HepG2 (cell line): ENCODE measurements at regions not wholly inside any gene's neighbourhood (a gene's known extent, or its start where the extent isn't known, plus 50 kb on each side); places are given as distances from the start of the nearest gene placed in this dataset.

Source experiments
- ATAC-seq: fragments of 200-7000 bp; cut with Tn5 transposase; 3 replicates; pipeline ENCODE4 v1.9.1; 2020; ENCODE audit warnings: mild to moderate bottlenecking, moderate library complexity
- BruUV-seq: library from RNA; stranded (reverse); fragments of 400-500 nt; replicated peaks from 2 replicates; lab custom pipeline; 2021; lab: Mats Ljungman, UMichigan
- CTCF ChIA-PET: fragments of 300-600 bp; formaldehyde crosslinking; extraction: SDS; loops from one replicate; lab custom pipeline; 2021; ENCODE audit warnings: low total read pairs, inconsistent platforms, low intra/inter-chr PET ratio; lab: Yijun Ruan, JAX
- POLR2A ChIA-PET: fragments of 350-600 bp; sonication (Branson Sonifier 250); formaldehyde crosslinking; loops from one replicate; lab custom pipeline; 2020; ENCODE audit warnings: antibody characterized with exemption, inconsistent platforms; lab: Yijun Ruan, JAX
- DNase-seq: peaks from one replicate; pipeline ENCODE4 v3.0.0-alpha.2; 2015; ENCODE audit warnings: low spot score
- FAIRE-seq: peaks from 3 replicates; lab custom pipeline; 2011; peaks lifted over from hg19 to GRCh38; lab: Jason Lieb, UNC
- H2AFZ ChIP-seq: one replicate; pipeline ENCODE4 v1.6.1; 2011; ENCODE audit warnings: low read length, inconsistent platforms
- H3K27ac ChIP-seq: fragments of 300-600 bp; 3 replicates; pipeline ENCODE4 v1.8.0; 2011; ENCODE audit warnings: mixed run types, mild to moderate bottlenecking, mixed read lengths, low read length, inconsistent platforms; ENCODE audit not compliant: insufficient read depth; ENCODE audit errors: extremely low read length
- H3K27me3 ChIP-seq, 2 experiments: fragments of 200-600 bp in 1 of 2; 2 replicates in 1 of 2; 3 replicates in 1 of 2; pipeline versions ENCODE4 v1.6.0 to v1.8.0; 2011; ENCODE audit warnings: low read length in 2 of 2, mild to moderate bottlenecking in 2 of 2, moderate library complexity in 2 of 2, inconsistent platforms in 1 of 2; ENCODE audit not compliant: insufficient read depth in 2 of 2, control insufficient read depth in 1 of 2
- H3K36me3 ChIP-seq, 2 experiments: fragments of 200-600 bp in 1 of 2; replicated peaks in 1 of 2; 2 replicates in 1 of 2; 3 replicates in 1 of 2; pipeline versions ENCODE4 v1.5.1 to v1.8.0; 2011; ENCODE audit warnings: low read length in 2 of 2, inconsistent platforms in 1 of 2; ENCODE audit not compliant: insufficient read depth in 2 of 2, control insufficient read depth in 1 of 2
- H3K4me1 ChIP-seq: 2 replicates; pipeline ENCODE4 v1.5.1; 2012; ENCODE audit warnings: low read length, inconsistent platforms; ENCODE audit not compliant: insufficient read depth
- H3K4me2 ChIP-seq: 2 replicates; pipeline ENCODE4 v1.6.0; 2011; ENCODE audit warnings: low read depth, low read length, inconsistent platforms
- H3K4me3 ChIP-seq, 3 experiments: fragments of 200-600 bp in 1 of 3; sonication (generic), shearing (Covaris generic) in 1 of 3; replicated peaks in 1 of 3; 2 replicates each; pipeline ENCODE4 v1.5.1; 2011 to 2016; ENCODE audit warnings: low read length in 3 of 3, inconsistent platforms in 2 of 3, low read depth in 2 of 3, mild to moderate bottlenecking in 2 of 3, control low read depth in 1 of 3, mixed read lengths in 1 of 3; ENCODE audit not compliant: insufficient read depth in 1 of 3
- H3K79me2 ChIP-seq: one replicate; pipeline ENCODE4 v1.6.1; 2011; ENCODE audit warnings: low read length, inconsistent platforms; ENCODE audit not compliant: insufficient read depth
- H3K9ac ChIP-seq: 2 replicates; pipeline ENCODE4 v1.6.0; 2011; ENCODE audit warnings: mild to moderate bottlenecking, low read depth, low read length, inconsistent platforms; ENCODE audit not compliant: insufficient read depth
- H3K9me3 ChIP-seq: 2 replicates; pipeline ENCODE4 v1.5.1; 2012; ENCODE audit warnings: mild to moderate bottlenecking, low read length
- H4K20me1 ChIP-seq: 2 replicates; pipeline ENCODE4 v1.6.0; 2011; ENCODE audit warnings: inconsistent platforms, mild to moderate bottlenecking, low read length, moderate library complexity; ENCODE audit not compliant: insufficient read depth
- AGO2 ChIP-seq: fragments of 200-400 bp; formaldehyde crosslinking; optimal IDR thresholded peaks from 2 replicates; pipeline ENCODE3; 2017; ENCODE audit warnings: mild to moderate bottlenecking, low read depth, low read length, moderate library complexity
- ISX ChIP-seq: sonication (generic); formaldehyde crosslinking; conservative IDR thresholded peaks from 2 replicates; pipeline ENCODE4 v1.5.0; 2020; ENCODE audit warnings: missing genetic modification reagents
- MEIS2 ChIP-seq: sonication (generic); formaldehyde crosslinking; IDR thresholded peaks from 2 replicates; pipeline ENCODE4 v1.9.0; 2021; ENCODE audit warnings: mild to moderate bottlenecking, missing genetic modification reagents
- RFXANK ChIP-seq: IDR thresholded peaks from 2 replicates; pipeline ENCODE4 v1.6.1; 2016
- TAF15 ChIP-seq: fragments of 200-400 bp; formaldehyde crosslinking; IDR thresholded peaks from one replicate; pipeline ENCODE4 v1.6.1; 2018; ENCODE audit warnings: mild to moderate bottlenecking, low read depth, low read length; ENCODE audit not compliant: poor library complexity, severe bottlenecking
- TBP ChIP-seq: sonication (generic); formaldehyde crosslinking; IDR thresholded peaks from 2 replicates; pipeline ENCODE4 v1.5.0; 2020; ENCODE audit warnings: missing genetic modification reagents
- XRCC5 ChIP-seq: fragments of 200-400 bp; formaldehyde crosslinking; optimal IDR thresholded peaks from 2 replicates; pipeline ENCODE3; 2017; ENCODE audit warnings: mild to moderate bottlenecking, low read length
- ZNF121 ChIP-seq: sonication (generic); formaldehyde crosslinking; IDR thresholded peaks from 2 replicates; pipeline ENCODE4 v1.5.0; 2020; ENCODE audit warnings: mild to moderate bottlenecking, missing genetic modification reagents
- ZNF17 ChIP-seq: sonication (generic); formaldehyde crosslinking; IDR thresholded peaks from 2 replicates; pipeline ENCODE4 v1.5.0; 2020; ENCODE audit warnings: mild to moderate bottlenecking, missing genetic modification reagents
- ZNF225 ChIP-seq: sonication (generic); formaldehyde crosslinking; IDR thresholded peaks from 2 replicates; pipeline ENCODE4 v1.4.0; 2020; ENCODE audit warnings: mild to moderate bottlenecking, missing genetic modification reagents
- ZNF577 ChIP-seq: sonication (generic); formaldehyde crosslinking; IDR thresholded peaks from 2 replicates; pipeline ENCODE4 v1.4.0; 2020; ENCODE audit warnings: mild to moderate bottlenecking, low read depth, missing genetic modification reagents, borderline replicate concordance
- ZNF775 ChIP-seq: sonication (generic); formaldehyde crosslinking; IDR thresholded peaks from 2 replicates; pipeline ENCODE4 v1.4.0; 2020; ENCODE audit warnings: missing genetic modification reagents, mild to moderate bottlenecking, moderate library complexity, borderline replicate concordance
- ZNF790 ChIP-seq: sonication (generic); formaldehyde crosslinking; IDR thresholded peaks from 2 replicates; pipeline ENCODE4 v1.8.0; 2022; ENCODE audit warnings: missing genetic modification reagents, mild to moderate bottlenecking, borderline replicate concordance
- WGBS: methylation state at CpG from one replicate; pipeline ENCODE4 v1.1.6; 2017; ENCODE audit warnings: low lambda C conversion rate; 5-methylcytosine and 5-hydroxymethylcytosine counted together
- in situ Hi-C: cut with HindIII; loops from 2 replicates; pipeline ENCODE4 v1.10.0; 2017; ENCODE audit warnings: low pct_unique_long_range_greater_than_20kb; ENCODE audit not compliant: extremely low pct_ligation_motif_present
- intact Hi-C: fragments of 100-400 bp; cut with micrococcal nuclease; formaldehyde crosslinking; loops from one replicate; pipeline ENCODE4 v1.10.0; 2022; ENCODE audit not compliant: unreplicated experiment

- Histone ChIP-seq H3K9ac (no peak overlapping the region), H3K27me3 (peaks cover 0 to 28% of the 10 kb centered on the region in 2 experiments; a peak in 2 of 5 replicates), H3K4me1 (no peaks in the 10 kb centered on the region), H3K9me3 (no peaks in the 10 kb centered on the region), H2AFZ (no peak overlapping the region), H3K4me3 (no peak overlapping the region), H3K4me2 (no peak overlapping the region), H4K20me1 (no peaks in the 10 kb centered on the region), H3K79me2 (no peaks in the 10 kb centered on the region), H3K36me3 (no peaks in the 10 kb centered on the region), H3K27ac (no peak overlapping the region)
- WGBS, result 9% methylated on average over 3 of the region's 9 CpGs
- ChIA-PET CTCF (no interaction called here), POLR2A (no interaction called here)
- in situ Hi-C loops, result no loop called here
- intact Hi-C loops, result no loop called here
- ATAC-seq, result no peak; the same call in 2 of the 3 replicates
- BruUV-seq, result no TSS peak
- DNase-seq, result no peak
- no peak for TF ChIP-seq ZNF775 (CRISPR knock-in tag)
- no peak for TF ChIP-seq ZNF225 (CRISPR knock-in tag)
- no peak for TF ChIP-seq MEIS2 (CRISPR knock-in tag)
- no peak for FAIRE-seq
Observed at GRCh38 chr9:92170848-92171247, 55.6 kb upstream of the SPTLC1 start.

- FAIRE-seq, result no peak
- 0% methylated on average over 2 of the region's 2 CpGs for WGBS
- H3K27me3 ChIP-seq, result peaks cover 0 to 13% of the 10 kb centered on the region in 2 experiments; a peak in 2 of 5 replicates
- TF ChIP-seq ZNF121 (CRISPR knock-in tag) (no peak), ZNF17 (CRISPR knock-in tag) (no peak), TAF15 (no peak), RFXANK (CRISPR knock-in tag) (no peak), ISX (CRISPR knock-in tag) (no peak), AGO2 (no peak), TBP (CRISPR knock-in tag) (no peak), XRCC5 (no peak), ZNF790 (CRISPR knock-in tag) (no peak), ZNF577 (CRISPR knock-in tag) (no peak)
- ChIA-PET CTCF (no interaction called here), POLR2A (no interaction called here)
- H4K20me1 ChIP-seq, result no peaks in the 10 kb centered on the region
- DNase-seq, result no peak
- no peaks in the 10 kb centered on the region for H3K36me3 ChIP-seq
- no peak overlapping the region for H3K9ac ChIP-seq
- no peak overlapping the region for H3K4me3 ChIP-seq
- no peaks in the 10 kb centered on the region for H3K4me1 ChIP-seq
- no peak overlapping the region for H3K4me2 ChIP-seq
- in situ Hi-C loops (no loop called here), intact Hi-C loops (no loop called here)
- H2AFZ ChIP-seq, result no peak overlapping the region
- ATAC-seq, result no peak
- no peak overlapping the region for H3K27ac ChIP-seq
- no peaks in the 10 kb centered on the region for H3K79me2 ChIP-seq
- BruUV-seq, result no TSS peak
- no peaks in the 10 kb centered on the region for H3K9me3 ChIP-seq
Observed at GRCh38 chr9:92165484-92165883, 50.3 kb upstream of the SPTLC1 start.
